Erythroblast (primary cell): ENCODE measurements at regions not wholly inside any gene's neighbourhood (a gene's known extent, or its start where the extent isn't known, plus 50 kb on each side); places are given as distances from the start of the nearest gene placed in this dataset.

Source experiments
- GATA1 ChIP-seq: IDR thresholded peaks from 2 replicates; pipeline ENCODE4 v1.6.1; 2011; ENCODE audit warnings: low read depth, mild to moderate bottlenecking, control low read depth, low read length, moderate library complexity
- POLR2A ChIP-seq: IDR thresholded peaks from 2 replicates; pipeline ENCODE4 v1.6.1; 2011; ENCODE audit warnings: mild to moderate bottlenecking, low read length

DNA sequence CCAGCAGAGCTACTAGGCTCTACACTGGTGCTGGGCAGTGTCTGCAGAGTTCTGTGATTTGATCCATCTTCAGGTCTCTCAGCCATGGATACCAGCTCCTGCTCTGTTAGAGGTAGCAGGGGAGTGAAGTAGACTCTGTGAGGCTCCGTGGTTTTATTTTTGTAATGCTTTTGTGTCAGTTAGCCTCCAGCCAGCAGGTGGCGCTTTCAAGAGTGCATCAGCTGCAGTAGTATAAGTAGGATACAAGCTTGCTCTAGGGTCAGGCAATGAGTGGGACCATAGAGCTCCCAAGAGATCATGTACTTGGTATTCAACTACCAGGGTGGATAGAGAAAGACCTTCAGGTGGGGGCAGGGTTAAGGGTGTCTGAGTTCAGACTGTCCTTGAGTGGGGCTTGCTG lies 362.5 kb upstream of the TRAM1L1 start:
- TF ChIP-seq POLR2A (no peak), GATA1 (no peak)
